Hematopoietic multipotent progenitor cell treated with erythropoietin and hydrocortisone succinate and interleukin-3 and kit ligand, for 8 days (in vitro differentiated cells): ENCODE measurements at regions not wholly inside any gene's neighbourhood (a gene's known extent, or its start where the extent isn't known, plus 50 kb on each side); places are given as distances from the start of the nearest gene placed in this dataset.
"Not testable (repeated sequence)": the region's sequence is repeated elsewhere in the genome, so short reads cannot be mapped to it uniquely, and the experiment has no call there.

Experiments
- DNase-seq: peaks from one replicate; pipeline ENCODE4 v3.0.0-alpha.2; 2015

- DNase-seq = no peak
These were observed 108.5 kb downstream of the FEM1C start for GRCh38 chr5:115435778-115436712.

- no peak for DNase-seq
These were observed 109.4 kb downstream of the FEM1C start for GRCh38 chr5:115435065-115435777.

- DNase-seq = no peak
These were observed 110.7 kb downstream of the FEM1C start for GRCh38 chr5:115433918-115434317.

- DNase-seq = no peak
These were observed 111.9 kb downstream of the FEM1C start for GRCh38 chr5:115432691-115433090.

- DNase-seq = no peak
These were observed 113.5 kb downstream of the FEM1C start for GRCh38 chr5:115431116-115431515.

GRCh38 chr5:115430374-115430773 is 114.2 kb downstream of the FEM1C start:
- DNase-seq = no peak

GRCh38 chr5:115429345-115429940 is 115.1 kb downstream of the FEM1C start:
- no peak for DNase-seq

- no peak for DNase-seq
These were observed 115.9 kb downstream of the FEM1C start for GRCh38 chr5:115428676-115429075.

- DNase-seq = no peak
These were observed 116.3 kb downstream of the FEM1C start for GRCh38 chr5:115428248-115428647.

GRCh38 chr5:115424446-115424845 is 120.1 kb downstream of the FEM1C start:
- DNase-seq = no peak

GRCh38 chr5:115424030-115424429 is 120.5 kb downstream of the FEM1C start:
- DNase-seq = no peak

GRCh38 chr5:115423541-115423940 is 121.0 kb downstream of the FEM1C start:
- no peak for DNase-seq

- DNase-seq = no peak
These were observed 121.5 kb downstream of the FEM1C start for GRCh38 chr5:115423051-115423450.

GRCh38 chr5:115420812-115421211 is 123.8 kb downstream of the FEM1C start:
- DNase-seq = not testable (repeated sequence)

- no peak for DNase-seq
These were observed 123.6 kb upstream of the CCDC112 start for GRCh38 chr5:115419846-115420585.

GRCh38 chr5:115418788-115419187 is 122.3 kb upstream of the CCDC112 start:
- no peak for DNase-seq

GRCh38 chr5:115417076-115417475 is 120.6 kb upstream of the CCDC112 start:
- no peak for DNase-seq

GRCh38 chr5:115415143-115415491 is 118.7 kb upstream of the CCDC112 start:
- DNase-seq = peak; percentile 12

- DNase-seq = no peak
These were observed 118.1 kb upstream of the CCDC112 start for GRCh38 chr5:115414406-115415142.

- DNase-seq = no peak
These were observed 117.2 kb upstream of the CCDC112 start for GRCh38 chr5:115413651-115414050.

GRCh38 chr5:115409094-115409493 is 112.6 kb upstream of the CCDC112 start:
- DNase-seq = no peak
